ENCODE measurements at regions not wholly inside any gene's neighbourhood (a gene's known extent, or its start where the extent isn't known, plus 50 kb on each side); places are given as distances from the start of the nearest gene placed in this dataset.
A peak's percentile ranks its signal among the peaks of the same experiment; 100 is the strongest.
"Not testable (repeated sequence)": the region's sequence is repeated elsewhere in the genome, so short reads cannot be mapped to it uniquely, and the experiment has no call there.

DNA sequence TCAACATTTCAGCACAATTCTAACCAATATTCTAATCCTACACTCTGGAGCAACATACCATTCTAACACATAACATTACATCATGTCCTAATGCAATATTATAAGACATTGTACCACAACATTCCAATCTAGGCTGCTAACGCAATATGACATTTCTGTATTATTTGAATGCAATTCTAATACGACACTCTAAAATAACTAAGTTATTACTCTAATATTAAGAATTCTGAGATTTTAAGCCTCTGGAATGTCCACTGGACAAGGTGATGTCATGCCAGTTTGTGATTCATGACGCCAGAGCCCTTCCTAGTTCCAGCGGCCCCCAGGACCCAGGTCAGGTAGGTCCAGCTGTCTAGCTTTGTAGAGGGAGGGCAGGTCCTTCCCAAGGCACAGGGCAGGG lies 69.7 kb upstream of the SIRPA start:
- no peak for DNase-seq

DNA sequence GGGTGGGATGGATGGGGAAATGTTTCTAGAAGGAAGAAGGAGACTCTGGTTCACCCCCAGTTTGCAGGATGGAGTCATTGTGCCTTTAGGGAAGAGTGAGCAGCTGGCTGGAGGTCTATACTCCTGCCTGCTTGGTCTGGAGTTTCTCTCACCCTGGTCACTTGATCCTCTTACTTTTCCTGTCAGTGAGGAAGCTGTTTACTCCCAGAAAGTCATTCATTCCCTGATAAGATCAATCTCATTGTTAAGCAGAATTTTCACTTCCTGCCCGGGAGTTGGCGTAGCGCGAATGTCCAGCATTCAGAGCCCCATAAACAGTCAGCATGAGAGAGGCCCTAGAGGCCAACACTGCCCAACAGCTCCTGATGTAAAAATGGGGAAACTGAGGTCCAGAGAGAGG lies 70.4 kb upstream of the SIRPA start:
- no peak for DNase-seq

- no peak for DNase-seq
These were observed 71.0 kb upstream of the SIRPA start for GRCh38 chr20:1824181-1824580.

- DNase-seq: no peak
These were observed 71.8 kb upstream of the SIRPA start for GRCh38 chr20:1823450-1823844.

DNA sequence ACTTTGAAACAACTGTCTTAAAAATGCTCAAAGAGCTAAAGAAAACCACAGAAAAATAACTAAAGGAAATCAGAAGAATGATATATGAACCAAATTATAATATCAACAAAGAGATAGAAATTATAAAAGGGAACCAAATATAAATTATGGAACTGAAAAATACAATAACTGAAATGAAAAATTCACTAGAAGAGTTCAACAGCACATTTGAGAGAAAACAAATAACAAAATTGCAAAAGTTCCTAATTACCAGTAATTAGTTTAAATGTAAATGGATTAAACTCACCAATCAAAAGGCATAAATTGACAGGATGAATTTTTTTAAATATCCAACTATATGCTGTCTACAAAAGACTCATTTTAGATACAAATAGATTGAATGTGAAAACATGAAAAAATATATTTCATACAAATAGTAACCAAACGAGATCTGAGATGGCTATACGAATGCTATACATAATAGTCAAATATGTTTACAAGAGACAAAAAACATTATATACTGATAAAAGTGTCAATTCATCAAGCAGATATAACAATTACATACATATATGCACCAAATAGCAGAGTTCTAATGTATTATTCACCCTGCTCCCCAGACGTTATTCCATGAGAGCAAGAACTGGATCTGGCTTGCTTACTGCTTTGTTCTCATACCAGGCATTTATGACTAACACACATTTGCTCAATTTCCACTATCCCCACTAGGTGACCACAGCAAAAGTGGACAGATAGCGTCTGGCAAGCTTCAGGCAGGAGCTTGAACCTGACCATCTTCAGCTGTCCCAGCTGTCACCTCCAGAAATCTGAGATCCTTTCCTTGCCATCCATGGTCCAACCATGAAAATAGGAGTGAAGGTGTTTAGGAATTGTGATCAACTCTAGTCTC lies 72.4 kb upstream of the SIRPA start:
- no peak for DNase-seq

GRCh38 chr20:1820138-1821079 lies 74.8 kb upstream of the SIRPA start:
- no peak for DNase-seq

- no peak for DNase-seq
These were observed 75.7 kb upstream of the SIRPA start for GRCh38 chr20:1819311-1820137.

- DNase-seq: no peak
These were observed 76.3 kb upstream of the SIRPA start for GRCh38 chr20:1818895-1819294.

DNA sequence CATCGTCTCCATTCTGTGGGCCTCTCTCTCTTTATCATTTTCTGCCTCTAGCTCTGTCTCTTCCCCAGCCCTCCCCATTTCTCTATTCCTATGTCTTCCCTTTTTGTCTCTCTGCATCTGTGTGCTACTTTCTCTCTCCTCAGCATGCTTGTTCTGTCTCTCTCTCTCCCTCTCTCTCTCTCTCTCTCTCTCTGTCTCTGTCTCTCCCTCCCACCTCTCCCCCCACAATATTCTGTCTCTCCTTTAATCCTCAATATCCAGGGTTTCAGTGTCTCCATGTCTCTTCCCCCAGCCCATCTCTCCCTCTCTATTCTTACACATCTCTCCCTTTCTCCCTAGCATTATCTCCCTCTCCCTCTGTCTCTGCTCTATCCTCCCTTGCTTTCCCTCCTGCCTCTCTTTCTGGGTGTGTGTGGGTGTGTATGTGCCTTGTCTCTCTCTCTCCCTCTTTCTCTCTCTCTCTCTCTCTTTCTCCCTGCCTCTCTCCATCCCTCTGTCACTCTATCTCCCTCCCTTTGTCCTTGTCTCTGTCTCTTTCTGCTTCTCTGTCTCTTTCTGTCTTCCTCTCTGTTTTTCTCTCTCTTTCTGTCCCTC lies 76.9 kb upstream of the SIRPA start:
- DNase-seq: no peak

- DNase-seq: no peak
These were observed 77.5 kb upstream of the SIRPA start for GRCh38 chr20:1817577-1818211.

- DNase-seq: no peak
These were observed 78.5 kb upstream of the SIRPA start for GRCh38 chr20:1816384-1817381.

- DNase-seq: no peak
These were observed 79.6 kb upstream of the SIRPA start for GRCh38 chr20:1815502-1816085.

DNA sequence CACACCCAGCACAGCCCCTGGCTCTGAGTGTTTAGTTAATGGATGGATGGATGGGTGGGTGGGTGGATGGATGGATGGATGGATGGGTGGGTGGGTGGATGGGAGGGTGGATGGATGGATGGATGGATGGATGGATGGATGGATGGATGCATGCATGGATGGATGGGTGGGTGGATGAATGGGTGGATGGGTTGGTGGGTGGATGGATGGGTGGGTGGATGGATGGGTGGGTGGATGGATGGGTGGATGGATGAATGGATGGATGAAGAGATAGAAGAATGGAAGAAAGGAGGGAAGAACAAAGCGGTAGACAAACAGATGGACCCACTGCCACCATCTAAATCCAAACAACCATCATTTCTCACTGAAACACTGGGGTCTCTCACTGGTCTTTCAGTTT lies 80.3 kb upstream of the SIRPA start:
- not testable (repeated sequence) for DNase-seq

DNA sequence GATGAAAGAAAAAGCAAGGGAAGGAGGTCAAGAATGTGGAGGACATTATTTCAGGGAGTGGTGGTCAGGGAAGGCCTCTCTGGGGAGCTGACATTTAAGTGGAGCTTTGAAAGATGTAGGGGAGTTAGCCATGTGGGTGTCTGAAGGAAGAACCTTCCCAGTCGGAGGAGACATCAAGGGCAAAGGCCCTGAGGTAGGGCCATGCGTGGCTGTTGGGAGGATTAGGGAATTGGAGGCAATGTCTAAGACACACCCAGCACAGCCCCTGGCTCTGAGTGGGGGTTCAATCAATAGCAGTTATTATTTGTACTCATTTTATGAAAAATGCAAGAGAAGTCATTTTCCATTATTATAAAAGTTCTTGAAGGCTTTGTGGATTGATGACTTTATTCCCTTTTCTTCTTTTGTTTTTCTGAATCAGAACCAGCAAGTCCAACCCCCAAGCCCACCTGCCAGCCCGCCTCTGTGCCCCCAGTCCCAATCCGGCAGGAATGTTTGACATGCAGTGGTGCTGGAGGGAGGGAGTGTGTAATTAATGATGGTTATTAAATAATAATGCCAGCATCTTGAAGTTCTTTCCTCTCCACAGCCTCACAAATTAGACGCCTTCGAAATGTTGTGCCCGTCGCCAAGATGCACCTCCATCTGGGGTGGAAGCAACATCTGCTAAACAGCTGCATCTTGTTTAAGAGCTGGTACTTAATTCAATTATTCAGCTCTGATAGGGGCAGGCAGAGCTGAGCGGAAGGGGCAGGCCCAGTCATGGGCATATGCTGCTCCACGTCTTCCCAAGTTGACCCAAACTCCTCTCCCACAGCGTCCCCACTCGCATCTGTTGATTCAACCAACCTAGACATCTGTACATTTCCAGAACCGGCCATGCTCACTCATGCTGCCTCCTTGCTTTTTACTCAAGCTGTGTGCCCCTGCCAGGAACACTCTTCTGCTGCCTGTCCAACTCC lies 81.3 kb upstream of the SIRPA start:
- DNase-seq: no peak

DNA sequence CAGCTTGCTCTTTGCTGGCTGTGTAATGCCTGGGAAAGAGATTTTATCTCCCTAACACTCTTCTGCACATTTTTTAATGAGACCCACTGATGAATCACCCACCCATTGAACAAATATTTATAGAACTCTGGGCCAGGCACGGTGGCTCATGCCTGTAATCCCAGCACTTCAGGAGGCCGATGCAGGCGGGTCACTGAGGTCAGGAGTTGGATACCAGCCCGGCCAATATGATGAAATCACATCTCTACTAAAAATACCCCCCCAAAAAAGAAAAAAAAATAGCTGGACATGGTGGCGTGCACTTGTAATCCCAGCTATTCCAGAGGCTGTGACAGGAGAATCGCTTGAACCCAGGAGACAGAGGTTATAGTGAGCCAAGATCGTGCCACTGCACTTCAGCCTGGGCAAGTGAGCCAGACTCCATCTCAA lies 82.1 kb upstream of the SIRPA start:
- DNase-seq: no peak

GRCh38 chr20:1811621-1812498 lies 83.3 kb upstream of the SIRPA start:
- DNase-seq: no peak

- peak; percentile 35 for DNase-seq
These were observed 84.1 kb upstream of the SIRPA start for GRCh38 chr20:1810926-1811620.
